ENCODE measurements at regions not wholly inside any gene's neighbourhood (a gene's known extent, or its start where the extent isn't known, plus 50 kb on each side); places are given as distances from the start of the nearest gene placed in this dataset.

GRCh38 chr4:141290771-141291170 lies 70.1 kb downstream of the ZNF330 start:
- no peak for DNase-seq

- no peak for DNase-seq
Observed at GRCh38 chr4:141294306-141294705, 73.6 kb downstream of the ZNF330 start.

- DNase-seq, result no peak
Observed at GRCh38 chr4:141301216-141301615, 80.5 kb downstream of the ZNF330 start.

GRCh38 chr4:141302924-141303323 lies 82.2 kb downstream of the ZNF330 start:
- no peak for DNase-seq

GRCh38 chr4:141304346-141304745 lies 83.7 kb downstream of the ZNF330 start:
- DNase-seq, result no peak

GRCh38 chr4:141306331-141306730 lies 85.6 kb downstream of the ZNF330 start:
- DNase-seq, result peak; percentile 4

- peak; percentile 65 for DNase-seq
Observed at GRCh38 chr4:141307241-141307689, 86.6 kb downstream of the ZNF330 start.

GRCh38 chr4:141309874-141310273 lies 89.2 kb downstream of the ZNF330 start:
- no peak for DNase-seq

- no peak for DNase-seq
Observed at GRCh38 chr4:141311246-141312204, 90.8 kb downstream of the ZNF330 start.

GRCh38 chr4:141314627-141315026 lies 93.9 kb downstream of the ZNF330 start:
- no peak for DNase-seq

- DNase-seq, result no peak
Observed at GRCh38 chr4:141328560-141329173, 108.0 kb downstream of the ZNF330 start.

GRCh38 chr4:141329174-141329569 lies 108.5 kb downstream of the ZNF330 start:
- DNase-seq, result no peak

- DNase-seq, result peak; percentile 25
Observed at GRCh38 chr4:141330616-141331015, 109.9 kb downstream of the ZNF330 start.

GRCh38 chr4:141331534-141332358 lies 111.1 kb downstream of the ZNF330 start:
- DNase-seq, result peak; percentile 39

GRCh38 chr4:141332359-141333181 lies 111.9 kb downstream of the ZNF330 start:
- DNase-seq, result peak; percentile 50

GRCh38 chr4:141333456-141334230 lies 112.9 kb downstream of the ZNF330 start:
- peak; percentile 34 for DNase-seq

- DNase-seq, result peak; percentile 22
Observed at GRCh38 chr4:141335166-141335565, 114.5 kb downstream of the ZNF330 start.

GRCh38 chr4:141338238-141338637 lies 117.5 kb downstream of the ZNF330 start:
- DNase-seq, result peak; percentile 23

- DNase-seq, result peak; percentile 66
Observed at GRCh38 chr4:141339391-141339790, 118.7 kb downstream of the ZNF330 start.

GRCh38 chr4:141339966-141340365 lies 119.3 kb downstream of the ZNF330 start:
- peak; percentile 54 for DNase-seq

GRCh38 chr4:141340458-141340857 lies 119.8 kb downstream of the ZNF330 start:
- DNase-seq, result peak; percentile 73
